ENCODE measurements at regions not wholly inside any gene's neighbourhood (a gene's known extent, or its start where the extent isn't known, plus 50 kb on each side); places are given as distances from the start of the nearest gene placed in this dataset.

GRCh38 chr10:9188022-9188810 is 1133.7 kb downstream of the GATA3 start:
- Histone ChIP-seq H3K4me3 (ENCODE audit: low read length) (no peak overlapping the region), H3K36me3 (ENCODE audit: insufficient read depth, low read length) (no peaks in the 10 kb centered on the region), H3K9me3 (ENCODE audit: low read length) (no peaks in the 10 kb centered on the region), H2AFZ (ENCODE audit: low read depth, low read length) (no peak overlapping the region), H3K4me1 (ENCODE audit: insufficient read depth, low read length) (no peaks in the 10 kb centered on the region), H3K27me3 (ENCODE audit: insufficient read depth, low read length) (no peaks in the 10 kb centered on the region)

GRCh38 chr10:9189448-9189847 is 1135.0 kb downstream of the GATA3 start:
- no peak overlapping the region for H3K4me3 ChIP-seq (ENCODE audit: low read length)
- H3K4me1 ChIP-seq (ENCODE audit: insufficient read depth, low read length): no peaks in the 10 kb centered on the region
- no peak overlapping the region for H2AFZ ChIP-seq (ENCODE audit: low read depth, low read length)
- H3K9me3 ChIP-seq (ENCODE audit: low read length): no peaks in the 10 kb centered on the region
- no peaks in the 10 kb centered on the region for H3K36me3 ChIP-seq (ENCODE audit: insufficient read depth, low read length)
- H3K27me3 ChIP-seq (ENCODE audit: insufficient read depth, low read length): no peaks in the 10 kb centered on the region

GRCh38 chr10:9193120-9193519 is 1138.6 kb downstream of the GATA3 start:
- Histone ChIP-seq H3K36me3 (ENCODE audit: insufficient read depth, low read length) (no peaks in the 10 kb centered on the region), H2AFZ (ENCODE audit: low read depth, low read length) (no peak overlapping the region), H3K4me1 (ENCODE audit: insufficient read depth, low read length) (no peaks in the 10 kb centered on the region), H3K9me3 (ENCODE audit: low read length) (no peaks in the 10 kb centered on the region), H3K27me3 (ENCODE audit: insufficient read depth, low read length) (no peaks in the 10 kb centered on the region), H3K4me3 (ENCODE audit: low read length) (no peak overlapping the region)

GRCh38 chr10:9195385-9195784 is 1140.9 kb downstream of the GATA3 start:
- Histone ChIP-seq H3K27me3 (ENCODE audit: insufficient read depth, low read length) (no peaks in the 10 kb centered on the region), H2AFZ (ENCODE audit: low read depth, low read length) (no peak overlapping the region), H3K4me1 (ENCODE audit: insufficient read depth, low read length) (no peaks in the 10 kb centered on the region), H3K36me3 (ENCODE audit: insufficient read depth, low read length) (no peaks in the 10 kb centered on the region), H3K4me3 (ENCODE audit: low read length) (no peak overlapping the region), H3K9me3 (ENCODE audit: low read length) (no peaks in the 10 kb centered on the region)

- H3K9me3 ChIP-seq (ENCODE audit: low read length): no peaks in the 10 kb centered on the region
- H3K27me3 ChIP-seq (ENCODE audit: insufficient read depth, low read length): no peaks in the 10 kb centered on the region
- no peak overlapping the region for H3K4me3 ChIP-seq (ENCODE audit: low read length)
- H3K36me3 ChIP-seq (ENCODE audit: insufficient read depth, low read length): no peaks in the 10 kb centered on the region
- no peaks in the 10 kb centered on the region for H3K4me1 ChIP-seq (ENCODE audit: insufficient read depth, low read length)
- H2AFZ ChIP-seq (ENCODE audit: low read depth, low read length): no peak overlapping the region
Observed at GRCh38 chr10:9198611-9199010, 1144.1 kb downstream of the GATA3 start.

GRCh38 chr10:9205558-9205957 is 1151.1 kb downstream of the GATA3 start:
- no peaks in the 10 kb centered on the region for H3K36me3 ChIP-seq (ENCODE audit: insufficient read depth, low read length)
- no peak overlapping the region for H2AFZ ChIP-seq (ENCODE audit: low read depth, low read length)
- H3K27me3 ChIP-seq (ENCODE audit: insufficient read depth, low read length): no peaks in the 10 kb centered on the region
- H3K4me1 ChIP-seq (ENCODE audit: insufficient read depth, low read length): no peaks in the 10 kb centered on the region
- no peaks in the 10 kb centered on the region for H3K9me3 ChIP-seq (ENCODE audit: low read length)
- no peak overlapping the region for H3K4me3 ChIP-seq (ENCODE audit: low read length)

GRCh38 chr10:9209105-9209798 is 1154.8 kb downstream of the GATA3 start:
- H2AFZ ChIP-seq (ENCODE audit: low read depth, low read length): no peak overlapping the region
- no peaks in the 10 kb centered on the region for H3K27me3 ChIP-seq (ENCODE audit: insufficient read depth, low read length)
- no peaks in the 10 kb centered on the region for H3K4me1 ChIP-seq (ENCODE audit: insufficient read depth, low read length)
- no peaks in the 10 kb centered on the region for H3K36me3 ChIP-seq (ENCODE audit: insufficient read depth, low read length)
- no peaks in the 10 kb centered on the region for H3K9me3 ChIP-seq (ENCODE audit: low read length)
- no peak overlapping the region for H3K4me3 ChIP-seq (ENCODE audit: low read length)

GRCh38 chr10:9211228-9211627 is 1156.7 kb downstream of the GATA3 start:
- no peaks in the 10 kb centered on the region for H3K4me1 ChIP-seq (ENCODE audit: insufficient read depth, low read length)
- no peaks in the 10 kb centered on the region for H3K27me3 ChIP-seq (ENCODE audit: insufficient read depth, low read length)
- H3K4me3 ChIP-seq (ENCODE audit: low read length): no peak overlapping the region
- no peaks in the 10 kb centered on the region for H3K36me3 ChIP-seq (ENCODE audit: insufficient read depth, low read length)
- no peak overlapping the region for H2AFZ ChIP-seq (ENCODE audit: low read depth, low read length)
- H3K9me3 ChIP-seq (ENCODE audit: low read length): no peaks in the 10 kb centered on the region

- Histone ChIP-seq H3K4me3 (ENCODE audit: low read length) (no peak overlapping the region), H2AFZ (ENCODE audit: low read depth, low read length) (no peak overlapping the region), H3K4me1 (ENCODE audit: insufficient read depth, low read length) (no peaks in the 10 kb centered on the region), H3K27me3 (ENCODE audit: insufficient read depth, low read length) (no peaks in the 10 kb centered on the region), H3K36me3 (ENCODE audit: insufficient read depth, low read length) (no peaks in the 10 kb centered on the region), H3K9me3 (ENCODE audit: low read length) (no peaks in the 10 kb centered on the region)
Observed at GRCh38 chr10:9214618-9215017, 1160.1 kb downstream of the GATA3 start.

GRCh38 chr10:9215121-9215520 is 1160.6 kb downstream of the GATA3 start:
- H3K36me3 ChIP-seq (ENCODE audit: insufficient read depth, low read length): no peaks in the 10 kb centered on the region
- no peak overlapping the region for H2AFZ ChIP-seq (ENCODE audit: low read depth, low read length)
- H3K27me3 ChIP-seq (ENCODE audit: insufficient read depth, low read length): no peaks in the 10 kb centered on the region
- no peak overlapping the region for H3K4me3 ChIP-seq (ENCODE audit: low read length)
- H3K9me3 ChIP-seq (ENCODE audit: low read length): no peaks in the 10 kb centered on the region
- no peaks in the 10 kb centered on the region for H3K4me1 ChIP-seq (ENCODE audit: insufficient read depth, low read length)

- Histone ChIP-seq H3K4me3 (ENCODE audit: low read length) (no peak overlapping the region), H2AFZ (ENCODE audit: low read depth, low read length) (no peak overlapping the region), H3K9me3 (ENCODE audit: low read length) (no peaks in the 10 kb centered on the region), H3K36me3 (ENCODE audit: insufficient read depth, low read length) (no peaks in the 10 kb centered on the region), H3K27me3 (ENCODE audit: insufficient read depth, low read length) (no peaks in the 10 kb centered on the region), H3K4me1 (ENCODE audit: insufficient read depth, low read length) (no peaks in the 10 kb centered on the region)
Observed at GRCh38 chr10:9219860-9220259, 1165.4 kb downstream of the GATA3 start.

- no peaks in the 10 kb centered on the region for H3K4me1 ChIP-seq (ENCODE audit: insufficient read depth, low read length)
- H3K27me3 ChIP-seq (ENCODE audit: insufficient read depth, low read length): no peaks in the 10 kb centered on the region
- no peaks in the 10 kb centered on the region for H3K9me3 ChIP-seq (ENCODE audit: low read length)
- H2AFZ ChIP-seq (ENCODE audit: low read depth, low read length): no peak overlapping the region
- no peaks in the 10 kb centered on the region for H3K36me3 ChIP-seq (ENCODE audit: insufficient read depth, low read length)
- H3K4me3 ChIP-seq (ENCODE audit: low read length): no peak overlapping the region
Observed at GRCh38 chr10:9222917-9223316, 1168.4 kb downstream of the GATA3 start.

GRCh38 chr10:9227679-9228365 is 1173.3 kb downstream of the GATA3 start:
- H3K27me3 ChIP-seq (ENCODE audit: insufficient read depth, low read length): no peaks in the 10 kb centered on the region
- H3K4me1 ChIP-seq (ENCODE audit: insufficient read depth, low read length): no peaks in the 10 kb centered on the region
- no peaks in the 10 kb centered on the region for H3K36me3 ChIP-seq (ENCODE audit: insufficient read depth, low read length)
- no peaks in the 10 kb centered on the region for H3K9me3 ChIP-seq (ENCODE audit: low read length)
- no peak overlapping the region for H3K4me3 ChIP-seq (ENCODE audit: low read length)
- no peak overlapping the region for H2AFZ ChIP-seq (ENCODE audit: low read depth, low read length)

Measured in neuron (in vitro differentiated cells).